Esophagus muscularis mucosa (tissue), 4 donors: ENCODE measurements at regions not wholly inside any gene's neighbourhood (a gene's known extent, or its start where the extent isn't known, plus 50 kb on each side); places are given as distances from the start of the nearest gene placed in this dataset.

Experiments used
- EP300 ChIP-seq: sonication (generic); formaldehyde crosslinking; IDR thresholded peaks from one replicate; pipeline ENCODE4 v1.6.1; 2017; ENCODE audit warnings: antibody characterized with exemption
- POLR2A ChIP-seq: fragments of 450-650 bp; IDR thresholded peaks from one replicate; pipeline ENCODE4 v1.6.1; 2017; ENCODE audit warnings: antibody characterized with exemption, moderate library complexity, mild to moderate bottlenecking, low read depth
- POLR2AphosphoS5 ChIP-seq, 2 donors: sonication (generic); formaldehyde crosslinking; IDR thresholded peaks; one replicate each; pipeline ENCODE4 v1.6.1; 2017; ENCODE audit warnings: antibody characterized with exemption in 2 of 2
- TF ChIP-seq, protein P1 (sequence below), 3 experiments: fragments of 200-600 bp in 2 of 3; fragments of 450-650 bp in 1 of 3; sonication (generic) in 2 of 3; IDR thresholded peaks; one replicate each; pipeline ENCODE4 v1.5.1; 2017 to 2019; ENCODE audit warnings: antibody characterized with exemption in 3 of 3, mild to moderate bottlenecking in 2 of 3, moderate library complexity in 1 of 3

DNA sequence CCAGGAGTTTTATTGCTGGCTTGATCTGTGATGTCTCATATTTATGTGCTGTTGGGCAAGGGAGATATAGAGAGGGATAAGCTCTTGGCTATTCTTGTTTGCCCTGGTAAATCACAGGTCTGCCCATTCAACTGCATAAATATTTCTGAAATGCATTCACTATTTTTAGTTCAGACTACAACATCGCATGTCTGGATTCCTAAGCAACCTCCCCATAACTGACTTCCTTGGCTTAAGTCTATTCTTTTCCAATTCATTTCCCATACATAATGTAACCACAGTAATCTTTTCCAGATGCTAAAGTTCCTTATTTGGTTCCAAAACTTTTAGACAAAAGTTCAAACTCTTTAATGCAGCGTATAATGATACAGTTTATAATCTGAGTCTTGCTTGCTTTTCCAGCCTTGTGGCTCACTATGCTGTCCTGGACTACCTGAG lies 321.4 kb upstream of the ACTBL2 start:
- TF ChIP-seq POLR2A: no peak
- TF ChIP-seq, protein P1, sequence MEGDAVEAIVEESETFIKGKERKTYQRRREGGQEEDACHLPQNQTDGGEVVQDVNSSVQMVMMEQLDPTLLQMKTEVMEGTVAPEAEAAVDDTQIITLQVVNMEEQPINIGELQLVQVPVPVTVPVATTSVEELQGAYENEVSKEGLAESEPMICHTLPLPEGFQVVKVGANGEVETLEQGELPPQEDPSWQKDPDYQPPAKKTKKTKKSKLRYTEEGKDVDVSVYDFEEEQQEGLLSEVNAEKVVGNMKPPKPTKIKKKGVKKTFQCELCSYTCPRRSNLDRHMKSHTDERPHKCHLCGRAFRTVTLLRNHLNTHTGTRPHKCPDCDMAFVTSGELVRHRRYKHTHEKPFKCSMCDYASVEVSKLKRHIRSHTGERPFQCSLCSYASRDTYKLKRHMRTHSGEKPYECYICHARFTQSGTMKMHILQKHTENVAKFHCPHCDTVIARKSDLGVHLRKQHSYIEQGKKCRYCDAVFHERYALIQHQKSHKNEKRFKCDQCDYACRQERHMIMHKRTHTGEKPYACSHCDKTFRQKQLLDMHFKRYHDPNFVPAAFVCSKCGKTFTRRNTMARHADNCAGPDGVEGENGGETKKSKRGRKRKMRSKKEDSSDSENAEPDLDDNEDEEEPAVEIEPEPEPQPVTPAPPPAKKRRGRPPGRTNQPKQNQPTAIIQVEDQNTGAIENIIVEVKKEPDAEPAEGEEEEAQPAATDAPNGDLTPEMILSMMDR (IDR thresholded peaks at IDR 0.05): no peak
- no peak for TF ChIP-seq POLR2AphosphoS5 (IDR thresholded peaks at IDR 0.05)
- no peak for TF ChIP-seq EP300
